Endothelial cell of umbilical vein (primary cell): ENCODE measurements at regions not wholly inside any gene's neighbourhood (a gene's known extent, or its start where the extent isn't known, plus 50 kb on each side); places are given as distances from the start of the nearest gene placed in this dataset.

Experiments used
- BruUV-seq: library from RNA; stranded (reverse); fragments of 400-500 nt; replicated peaks from 2 replicates; lab custom pipeline; 2021; lab: Mats Ljungman, UMichigan
- CTCF ChIA-PET: fragments of 300-600, 350-600 bp; sonication (Branson Sonifier 250); formaldehyde crosslinking; loops from one replicate; lab custom pipeline; 2021; ENCODE audit warnings: antibody characterized with exemption, inconsistent platforms; lab: Charles Lee
- POLR2A ChIA-PET: fragments of 300-600, 350-600 bp; sonication (Branson Sonifier 250); formaldehyde crosslinking; loops from one replicate; lab custom pipeline; 2021; ENCODE audit warnings: antibody characterized with exemption, inconsistent platforms; lab: Charles Lee
- DNase-seq: peaks from one replicate; pipeline ENCODE4 v3.0.0-alpha.2; 2011; ENCODE audit warnings: low read depth, low spot score
- FAIRE-seq: peaks from 2 replicates; lab custom pipeline; 2011; peaks lifted over from hg19 to GRCh38; lab: Jason Lieb, UNC
- H2AFZ ChIP-seq: 2 replicates; pipeline ENCODE4 v1.6.0; 2012; ENCODE audit warnings: low read depth, low read length, control low read depth, inconsistent platforms
- H3K27ac ChIP-seq: 2 replicates; pipeline ENCODE4 v1.5.1; 2011; ENCODE audit warnings: low read depth, mild to moderate bottlenecking, control low read depth, low read length, moderate library complexity; ENCODE audit not compliant: insufficient read depth
- H3K27me3 ChIP-seq, 2 experiments: 2 replicates each; pipeline versions ENCODE4 v1.6.0 to v1.6.1; 2011; ENCODE audit warnings: low read length in 2 of 2, mixed read lengths in 1 of 2; ENCODE audit not compliant: control insufficient read depth in 2 of 2, insufficient read depth in 2 of 2
- H3K36me3 ChIP-seq, 2 experiments: 2 replicates in 1 of 2; 3 replicates in 1 of 2; pipeline ENCODE4 v1.5.1; 2011; ENCODE audit warnings: low read length in 2 of 2, mild to moderate bottlenecking in 1 of 2, moderate library complexity in 1 of 2; ENCODE audit not compliant: control insufficient read depth in 2 of 2, insufficient read depth in 2 of 2; ENCODE audit errors: extremely low read depth in 1 of 2
- H3K4me1 ChIP-seq: 3 replicates; pipeline ENCODE4 v1.5.1; 2011; ENCODE audit warnings: mild to moderate bottlenecking, low read length; ENCODE audit not compliant: control insufficient read depth, insufficient read depth; ENCODE audit errors: extremely low read depth
- H3K4me2 ChIP-seq: 2 replicates; pipeline ENCODE4 v1.6.1; 2011; ENCODE audit warnings: low read length, control low read depth, mixed read lengths; ENCODE audit not compliant: insufficient read depth
- H3K4me3 ChIP-seq, 3 experiments: fragments of 200-600 bp in 1 of 3; sonication (generic), shearing (Covaris generic) in 1 of 3; replicated peaks in 1 of 3; 2 replicates each; pipeline ENCODE4 v1.5.1; 2011 to 2016; ENCODE audit warnings: control low read depth in 3 of 3, low read length in 3 of 3, mild to moderate bottlenecking in 2 of 3, inconsistent platforms in 1 of 3, low read depth in 1 of 3, moderate library complexity in 1 of 3; ENCODE audit not compliant: insufficient read depth in 1 of 3
- H3K79me2 ChIP-seq: 2 replicates; pipeline ENCODE4 v1.6.0; 2012; ENCODE audit warnings: low read length, inconsistent platforms; ENCODE audit not compliant: control insufficient read depth, insufficient read depth
- H3K9ac ChIP-seq: replicated peaks from 2 replicates; pipeline ENCODE3; 2011; ENCODE audit warnings: low read length, control low read depth; ENCODE audit not compliant: insufficient read depth; ENCODE audit errors: extremely low read depth
- H3K9me1 ChIP-seq: replicated peaks from 3 replicates; pipeline ENCODE4 v1.6.0; 2011; ENCODE audit warnings: mild to moderate bottlenecking, low read length; ENCODE audit not compliant: control insufficient read depth, insufficient read depth; ENCODE audit errors: extremely low read depth
- H3K9me3 ChIP-seq: replicated peaks from 2 replicates; pipeline ENCODE4 v1.5.1; 2012; ENCODE audit warnings: low read length, inconsistent platforms; ENCODE audit not compliant: control insufficient read depth, insufficient read depth
- H4K20me1 ChIP-seq: replicated peaks from 2 replicates; pipeline ENCODE3; 2011; ENCODE audit warnings: mild to moderate bottlenecking, low read length; ENCODE audit not compliant: control insufficient read depth, insufficient read depth; ENCODE audit errors: extremely low read depth
- FOS ChIP-seq: IDR thresholded peaks from 2 replicates; pipeline ENCODE4 v1.6.1; 2011; ENCODE audit warnings: mild to moderate bottlenecking, low read length, moderate library complexity, borderline replicate concordance; ENCODE audit not compliant: insufficient read depth
- POLR2A ChIP-seq: IDR thresholded peaks from 2 replicates; pipeline ENCODE4 v1.6.1; 2012; ENCODE audit warnings: low read depth, mild to moderate bottlenecking, control low read depth, low read length
- dilution Hi-C: fragments of 300-500 bp; cut with MboI; formaldehyde crosslinking; loops from one replicate; pipeline ENCODE4 v1.15.0; 2019; ENCODE audit warnings: low sequenced_read_pairs; ENCODE audit not compliant: extremely low pct_ligation_motif_present
- intact Hi-C: fragments of 100-400 bp; cut with micrococcal nuclease; formaldehyde crosslinking; loops from one replicate; pipeline ENCODE4 v1.10.0; 2022
- TF ChIP-seq, protein P1 (sequence below): IDR thresholded peaks from 2 replicates; pipeline ENCODE4 v1.6.1; 2011; ENCODE audit not compliant: insufficient read depth, insufficient read length
- TF ChIP-seq, protein P2 (sequence below), 2 donors: IDR thresholded peaks; 1 replicate in 1 of 2; 2 replicates in 1 of 2; pipeline ENCODE4 v1.5.1; 2011; ENCODE audit warnings: low read length in 2 of 2, mild to moderate bottlenecking in 2 of 2, moderate library complexity in 2 of 2, control low read depth in 1 of 2, inconsistent platforms in 1 of 2, low read depth in 1 of 2; ENCODE audit not compliant: insufficient read depth in 1 of 2; ENCODE audit errors: extremely low read depth in 1 of 2

DNA sequence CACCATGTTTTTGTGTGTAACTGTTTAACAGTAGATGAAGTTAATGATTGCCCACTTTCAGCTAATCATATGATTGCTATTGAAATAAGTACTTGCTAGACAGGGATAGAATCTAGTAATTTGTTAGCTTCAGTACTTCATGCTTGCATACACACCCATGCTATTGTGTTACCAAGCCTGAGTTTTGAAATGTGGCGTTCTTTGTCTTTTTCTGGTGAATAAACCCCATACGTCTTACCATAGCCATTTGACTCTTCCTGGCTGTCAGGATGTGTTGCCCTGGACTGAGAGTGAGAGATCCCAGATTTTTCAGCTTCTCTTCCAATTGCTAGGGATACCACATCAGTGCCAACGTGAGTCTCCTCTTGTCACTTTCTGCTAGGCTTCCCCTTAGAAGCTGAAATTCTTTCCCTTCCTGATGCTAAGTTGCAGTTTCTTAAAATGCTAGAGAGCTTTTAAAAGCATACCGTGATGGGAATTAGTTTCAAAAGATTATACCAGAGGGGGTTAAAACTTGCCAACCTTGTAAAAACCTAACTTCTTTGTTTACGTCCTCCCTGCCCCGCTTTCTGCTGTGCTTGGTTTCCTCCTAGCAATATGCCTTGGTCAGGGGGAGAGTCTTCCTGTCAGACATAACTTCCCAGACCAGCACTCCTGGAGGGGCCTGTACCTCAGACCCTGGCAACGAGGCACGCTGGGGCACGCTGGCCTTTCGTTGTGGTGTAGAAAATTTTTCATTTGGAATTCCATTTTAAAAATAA lies 62.9 kb upstream of the ULK4 start:
- Histone ChIP-seq H2AFZ (no peak overlapping the region), H3K4me1 (peaks cover 48% of the 10 kb centered on the region), H3K4me2 (peak overlapping the region; percentile 93), H4K20me1 (no peaks in the 10 kb centered on the region), H3K27me3 (no peaks in the 10 kb centered on the region), H3K9me1 (no peaks in the 10 kb centered on the region), H3K9ac (peak overlapping the region; percentile 90), H3K4me3 (peak overlapping the region in 1 of 3 experiments; percentile 46), H3K9me3 (no peaks in the 10 kb centered on the region), H3K27ac (peak overlapping the region; percentile 93), H3K36me3 (no peaks in the 10 kb centered on the region), H3K79me2 (peaks cover 69% of the 10 kb centered on the region)
- ChIA-PET CTCF (interaction anchor here (0.8 to 4.2 kb wide), 13 partner anchors 9 to 125 kb away, joined by 3 to 23 read pairs (median 6); partner anchors contain the start of gene ULK4), POLR2A (interaction anchor here (0.7 to 2.0 kb wide), 6 partner anchors 10 to 82 kb away, joined by 3 to 13 read pairs (median 6); no protein-coding TSS in a partner anchor)
- DNase-seq (peak; percentile 81), FAIRE-seq (no peak)
- BruUV-seq: no TSS peak
- peak; percentile 3 for TF ChIP-seq POLR2A
- TF ChIP-seq, protein P1, sequence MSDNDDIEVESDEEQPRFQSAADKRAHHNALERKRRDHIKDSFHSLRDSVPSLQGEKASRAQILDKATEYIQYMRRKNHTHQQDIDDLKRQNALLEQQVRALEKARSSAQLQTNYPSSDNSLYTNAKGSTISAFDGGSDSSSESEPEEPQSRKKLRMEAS: no peak
- TF ChIP-seq FOS: no peak
- TF ChIP-seq, protein P2, sequence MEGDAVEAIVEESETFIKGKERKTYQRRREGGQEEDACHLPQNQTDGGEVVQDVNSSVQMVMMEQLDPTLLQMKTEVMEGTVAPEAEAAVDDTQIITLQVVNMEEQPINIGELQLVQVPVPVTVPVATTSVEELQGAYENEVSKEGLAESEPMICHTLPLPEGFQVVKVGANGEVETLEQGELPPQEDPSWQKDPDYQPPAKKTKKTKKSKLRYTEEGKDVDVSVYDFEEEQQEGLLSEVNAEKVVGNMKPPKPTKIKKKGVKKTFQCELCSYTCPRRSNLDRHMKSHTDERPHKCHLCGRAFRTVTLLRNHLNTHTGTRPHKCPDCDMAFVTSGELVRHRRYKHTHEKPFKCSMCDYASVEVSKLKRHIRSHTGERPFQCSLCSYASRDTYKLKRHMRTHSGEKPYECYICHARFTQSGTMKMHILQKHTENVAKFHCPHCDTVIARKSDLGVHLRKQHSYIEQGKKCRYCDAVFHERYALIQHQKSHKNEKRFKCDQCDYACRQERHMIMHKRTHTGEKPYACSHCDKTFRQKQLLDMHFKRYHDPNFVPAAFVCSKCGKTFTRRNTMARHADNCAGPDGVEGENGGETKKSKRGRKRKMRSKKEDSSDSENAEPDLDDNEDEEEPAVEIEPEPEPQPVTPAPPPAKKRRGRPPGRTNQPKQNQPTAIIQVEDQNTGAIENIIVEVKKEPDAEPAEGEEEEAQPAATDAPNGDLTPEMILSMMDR (IDR thresholded peaks at IDR 0.05; ENCODE audit: extremely low read depth in 1 of 2, insufficient read depth in 1 of 2, low read depth in 1 of 2, low read length in 2 of 2): no peak
- dilution Hi-C loops (no loop called here), intact Hi-C loops (loop anchor here (1.0 to 2.0 kb wide), 4 partner anchors 9 to 48 kb away; no protein-coding TSS in a partner anchor)
